Right forelimb (tissue), 1 donor: ENCODE measurements at regions not wholly inside any gene's neighbourhood (a gene's known extent, or its start where the extent isn't known, plus 50 kb on each side); places are given as distances from the start of the nearest gene placed in this dataset.
"Not testable (repeated sequence)": the region's sequence is repeated elsewhere in the genome, so short reads cannot be mapped to it uniquely, and the experiment has no call there.

Experiments used
- DNase-seq: peaks from one replicate; pipeline ENCODE4 v3.0.0-alpha.2; 2018

DNA sequence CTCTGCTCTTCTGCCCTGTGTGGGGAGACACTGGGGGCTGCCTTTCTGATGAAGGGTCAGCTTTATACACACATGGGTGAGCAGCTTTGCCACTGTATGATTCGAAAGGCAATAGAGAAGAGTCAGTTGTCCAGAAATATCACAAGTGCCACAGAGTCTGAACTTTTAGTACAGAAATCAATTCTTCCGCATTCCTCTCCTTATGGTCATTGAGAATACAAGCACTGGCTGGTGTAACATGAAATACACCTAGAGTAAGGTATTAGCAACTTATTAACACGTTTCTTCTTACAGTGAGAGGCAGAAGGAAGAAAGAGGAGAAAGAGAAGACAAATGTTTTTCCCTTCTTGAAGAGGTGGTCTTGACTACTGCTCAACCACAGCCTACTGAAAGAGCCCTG lies 579.2 kb downstream of the ZEB2 start:
- no peak for DNase-seq

DNA sequence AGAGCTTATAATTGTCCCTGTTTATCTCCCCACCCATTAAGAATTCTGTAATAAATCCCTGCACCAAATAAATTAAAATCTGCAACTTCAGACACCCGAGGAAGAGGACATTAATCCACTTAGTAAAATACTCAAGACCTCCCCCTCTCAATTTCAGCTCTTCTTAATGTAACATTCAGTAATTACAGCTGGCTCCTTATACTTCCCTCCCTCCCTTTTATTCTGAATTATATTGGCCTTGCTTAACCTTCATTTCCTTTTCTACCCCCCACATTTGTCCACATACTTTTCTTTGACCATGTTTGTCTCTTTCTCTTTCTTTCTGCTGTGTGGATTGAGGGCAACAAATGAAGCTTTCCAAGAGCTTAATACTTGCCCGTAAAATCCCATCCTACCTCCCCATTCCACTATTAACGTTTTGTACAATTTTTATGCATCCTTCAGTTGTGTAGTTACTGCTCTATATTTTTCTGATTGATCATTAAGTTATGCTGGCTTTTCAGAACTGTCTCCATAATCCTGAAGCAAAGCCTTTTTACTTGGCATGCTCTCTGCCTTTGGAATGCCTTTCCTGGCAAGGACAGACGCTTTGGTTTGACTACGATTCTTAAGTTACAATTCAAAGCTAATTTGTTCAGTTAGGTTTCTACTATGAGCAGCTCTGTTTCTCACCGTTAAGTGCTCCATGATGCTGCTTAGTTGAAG lies 580.1 kb downstream of the ZEB2 start:
- DNase-seq, result no peak

DNA sequence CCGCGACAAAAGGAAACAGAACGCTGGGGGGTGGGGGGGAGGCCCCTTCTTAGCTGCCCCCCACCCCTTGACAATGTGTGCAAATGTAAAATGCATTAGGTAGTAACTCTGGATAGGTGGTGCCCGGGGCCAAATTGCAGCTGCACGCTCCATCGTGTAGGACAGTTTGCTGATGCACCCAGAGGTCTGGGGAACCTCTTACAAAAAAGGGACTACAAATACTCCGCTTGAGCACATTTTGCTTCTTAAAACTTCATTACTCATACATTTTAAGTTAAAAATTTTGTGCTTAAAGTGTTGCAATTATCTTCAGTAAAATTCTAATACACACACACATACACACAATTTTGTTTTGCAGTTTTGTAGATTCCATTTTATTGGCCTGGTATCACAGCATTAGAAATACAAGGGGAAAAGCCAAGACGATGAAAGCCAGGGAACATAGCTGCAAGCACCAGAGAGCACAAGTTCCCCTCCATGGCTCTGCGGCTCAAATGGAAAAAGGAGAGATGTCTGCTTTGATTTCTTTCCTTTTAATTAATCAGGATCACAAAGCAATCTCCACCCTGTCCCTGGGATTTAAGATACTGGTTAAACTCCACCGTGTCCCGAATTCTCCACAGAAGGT lies 582.1 kb downstream of the ZEB2 start:
- DNase-seq, result peak; percentile 46

DNA sequence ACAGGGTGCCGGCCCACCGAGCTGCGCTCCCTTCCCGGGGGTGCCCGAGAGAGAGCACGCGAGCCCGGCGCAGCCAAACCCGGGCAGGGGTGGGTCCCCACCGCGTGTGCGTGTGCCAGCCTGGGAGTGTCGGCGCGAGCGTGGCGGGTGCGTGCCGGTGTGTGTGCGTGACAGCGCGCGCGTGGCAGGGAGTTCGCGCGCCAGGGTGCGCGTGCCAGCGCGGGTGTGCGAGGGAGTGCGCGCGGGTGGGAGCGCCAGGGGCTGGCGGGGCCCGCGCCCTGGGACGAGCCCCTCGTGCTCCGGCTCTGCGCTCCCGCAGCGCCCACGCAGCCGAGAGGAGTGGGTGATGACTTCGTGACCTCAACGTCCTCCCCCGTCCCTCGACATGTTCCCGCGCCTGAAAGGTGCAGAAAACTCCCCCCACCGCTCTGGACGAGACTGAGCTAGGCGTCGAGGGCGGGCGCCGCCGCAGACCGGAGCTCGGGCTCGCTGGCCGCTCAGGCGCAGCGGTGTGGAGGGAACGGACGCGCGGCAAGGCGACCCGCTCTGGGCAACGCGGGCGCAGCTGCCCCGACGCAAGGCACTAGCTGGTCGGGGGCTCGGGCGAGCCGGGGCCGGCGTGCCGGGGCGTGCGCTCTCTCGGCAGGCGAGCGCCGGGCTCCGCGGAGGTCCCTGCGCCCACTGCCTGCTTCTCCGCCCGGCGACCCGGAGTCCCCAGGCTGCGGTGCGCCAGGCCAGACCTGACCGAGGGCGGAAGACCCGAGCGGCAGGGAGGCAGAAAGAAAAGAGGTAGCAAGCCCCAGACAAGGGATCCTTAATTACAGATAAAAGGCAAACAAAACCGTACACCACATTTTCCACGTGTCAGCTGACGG lies 582.8 kb downstream of the ZEB2 start:
- DNase-seq, result peak; percentile 75

DNA sequence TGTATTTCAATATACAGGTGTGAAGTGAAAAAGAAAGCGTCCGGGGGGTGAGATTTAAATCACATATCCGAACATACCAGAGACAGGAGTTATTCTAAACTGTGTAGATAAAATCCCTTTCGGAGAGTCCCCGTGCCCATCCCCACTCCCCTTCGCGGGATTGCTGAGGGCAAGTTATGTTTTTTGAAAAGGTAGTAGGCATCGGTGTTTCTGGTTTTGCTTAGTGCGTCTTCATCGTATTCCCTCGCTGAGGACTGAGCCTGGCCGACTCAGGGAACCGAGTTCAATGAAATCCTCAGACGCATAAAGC lies 583.4 kb downstream of the ZEB2 start:
- DNase-seq, result no peak

- DNase-seq, result no peak
Measured at GRCh38 chr2:143935482-143935752, 584.5 kb downstream of the ZEB2 start.

GRCh38 chr2:143934626-143935481 lies 585.1 kb downstream of the ZEB2 start:
- no peak for DNase-seq

- no peak for DNase-seq
Measured at GRCh38 chr2:143933946-143934569, 585.9 kb downstream of the ZEB2 start.

DNA sequence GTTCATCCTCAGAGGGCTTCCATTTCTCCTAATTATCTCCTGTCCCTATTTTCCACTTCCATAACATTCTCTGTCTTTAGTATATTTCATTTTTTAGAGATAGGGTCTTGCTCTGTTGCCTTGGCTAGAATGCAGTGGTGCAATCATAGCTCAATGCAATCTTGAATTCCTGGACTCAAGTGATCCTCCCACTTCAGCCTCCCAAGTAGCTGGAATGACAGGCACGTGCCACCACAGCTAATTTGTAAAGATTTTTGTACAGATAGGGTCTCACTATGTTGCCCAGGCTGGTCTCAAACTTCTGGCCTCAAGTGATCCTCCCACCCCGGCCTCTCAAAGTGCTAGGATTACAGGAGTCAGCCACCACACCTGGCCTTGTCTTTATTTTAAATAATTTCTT lies 589.0 kb downstream of the ZEB2 start:
- no peak for DNase-seq

DNA sequence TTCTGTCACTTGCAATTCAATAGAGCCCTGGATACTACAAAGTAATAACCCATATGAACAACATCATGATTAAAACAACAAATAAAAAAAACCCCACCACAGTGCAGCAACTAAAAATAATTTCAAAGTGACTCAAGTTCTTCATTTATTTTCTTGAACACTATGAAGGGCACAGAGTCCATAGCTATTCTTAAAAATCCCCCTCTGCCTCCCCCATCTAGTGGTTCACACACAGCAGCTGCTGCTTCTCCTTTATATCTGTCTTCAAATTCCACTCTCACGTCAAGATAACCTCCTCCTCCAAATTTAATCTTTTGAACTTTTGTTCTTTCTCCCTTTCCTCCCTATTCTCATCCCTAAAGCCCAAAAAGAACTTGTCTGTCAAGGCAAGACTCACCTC lies 591.3 kb downstream of the ZEB2 start:
- no peak for DNase-seq

GRCh38 chr2:143928184-143928583 lies 591.7 kb downstream of the ZEB2 start:
- DNase-seq, result no peak

- no peak for DNase-seq
Measured at GRCh38 chr2:143926736-143927135, 593.2 kb downstream of the ZEB2 start.

GRCh38 chr2:143922261-143922830 lies 597.6 kb downstream of the ZEB2 start:
- DNase-seq, result not testable (repeated sequence)

GRCh38 chr2:143918465-143918989 lies 601.4 kb downstream of the ZEB2 start:
- DNase-seq, result no peak

DNA sequence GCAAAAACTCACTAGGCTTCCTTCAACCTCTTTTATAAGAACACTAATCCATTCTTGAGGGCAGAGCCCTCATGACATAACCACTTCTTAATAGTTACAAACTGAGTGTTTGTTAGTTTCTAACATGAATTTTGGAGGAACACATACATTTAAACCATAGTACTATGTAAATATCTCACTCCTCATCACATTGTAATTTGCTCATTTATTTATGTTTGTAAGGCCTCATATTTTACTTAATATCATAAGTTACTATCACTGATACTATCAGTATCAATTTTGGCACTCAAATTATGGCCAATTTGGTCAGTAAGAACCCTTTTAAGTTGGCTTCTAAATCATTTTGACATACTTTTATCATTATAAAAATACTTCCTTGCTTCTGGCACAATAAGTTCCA lies 603.1 kb downstream of the ZEB2 start:
- no peak for DNase-seq

DNA sequence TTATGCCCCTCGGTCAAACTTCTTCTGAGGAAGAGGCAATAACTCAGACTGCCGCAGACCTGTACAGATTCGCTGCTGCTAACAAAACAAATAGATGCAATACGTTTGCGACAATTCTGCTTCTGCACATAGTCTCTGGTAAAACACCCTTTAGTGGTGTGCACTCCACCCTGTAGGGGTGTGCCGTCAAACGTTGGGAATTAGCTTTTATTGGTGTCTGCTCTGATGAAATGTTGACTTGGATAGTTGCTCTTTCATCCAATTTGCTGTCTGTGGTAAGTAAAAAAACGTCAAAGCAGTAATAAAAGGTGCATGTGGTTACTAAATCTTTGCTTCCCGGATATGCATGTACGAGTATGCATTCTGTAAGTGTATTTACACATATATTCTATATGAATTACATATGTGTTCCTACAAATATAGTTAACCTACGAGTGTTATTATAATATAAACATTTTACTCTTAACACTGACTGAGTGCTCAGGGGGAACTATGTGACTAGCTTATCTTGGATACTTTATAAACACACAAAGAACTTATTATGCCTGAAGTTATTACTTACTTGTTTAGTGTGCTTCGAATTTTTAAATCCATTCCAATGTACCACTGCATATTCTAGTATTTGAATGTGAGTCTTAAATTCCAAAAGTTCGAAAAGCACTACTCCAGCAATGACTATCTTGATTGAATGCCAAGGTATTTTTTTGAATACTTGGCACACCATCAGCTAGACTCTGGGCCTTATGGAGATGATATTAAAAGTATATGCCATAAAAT lies 610.2 kb downstream of the ZEB2 start:
- no peak for DNase-seq

DNA sequence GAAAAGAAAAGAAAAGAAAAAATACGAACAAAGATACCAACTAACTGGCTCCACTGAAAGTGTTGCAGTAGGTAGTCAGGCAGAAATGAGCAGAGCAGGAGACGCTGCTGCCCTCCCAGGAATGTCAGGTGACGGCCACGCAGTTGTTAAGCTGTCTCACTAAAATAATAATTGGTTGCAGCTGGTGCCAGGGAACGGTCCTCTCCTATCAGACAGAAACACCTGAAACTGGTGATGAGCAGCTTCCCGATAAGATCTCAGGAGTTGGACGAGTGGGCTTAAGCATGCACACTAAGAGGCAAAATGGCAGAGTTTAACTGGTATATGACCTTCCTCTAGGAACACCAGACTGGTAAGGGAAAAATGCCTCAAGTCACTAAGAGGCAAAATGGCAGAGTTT lies 611.1 kb downstream of the ZEB2 start:
- no peak for DNase-seq

DNA sequence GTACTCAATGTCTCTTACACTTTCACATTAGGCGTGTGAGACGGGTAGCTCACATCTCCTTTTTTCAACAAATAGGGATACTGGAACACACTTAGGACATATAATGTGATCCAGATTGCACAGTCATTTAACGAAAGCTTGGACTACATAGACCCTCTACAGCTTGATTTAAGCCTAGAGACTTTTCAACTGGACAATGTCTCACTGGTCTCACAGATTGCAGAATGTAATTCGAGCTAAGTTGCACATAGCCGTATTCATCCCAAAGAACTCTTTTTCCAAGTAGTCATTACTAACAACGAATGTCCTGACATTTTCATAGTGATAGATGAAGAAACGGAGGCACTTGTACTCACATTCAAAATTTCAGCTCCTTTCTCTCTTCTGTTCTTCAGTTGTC lies 612.1 kb downstream of the ZEB2 start:
- DNase-seq, result no peak

DNA sequence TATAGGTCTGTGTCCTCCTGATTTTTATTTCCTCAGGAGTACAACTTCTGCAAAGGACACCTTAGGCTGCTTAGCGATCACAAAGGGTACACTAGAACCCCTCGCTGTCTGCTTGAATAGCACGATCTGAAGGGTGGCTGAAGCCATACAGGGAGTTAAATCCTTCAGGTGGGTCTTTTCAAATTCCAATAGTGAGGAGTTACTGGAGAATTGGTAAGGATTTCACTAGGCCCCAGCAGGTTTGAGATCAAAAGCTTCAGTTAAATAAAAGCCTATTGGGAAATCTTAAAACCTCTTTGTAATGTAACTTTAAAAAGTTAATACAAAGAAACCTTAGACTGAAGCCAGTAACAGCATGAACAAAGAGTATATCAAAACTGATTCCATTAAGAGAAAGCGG lies 613.1 kb downstream of the ZEB2 start:
- DNase-seq, result no peak

DNA sequence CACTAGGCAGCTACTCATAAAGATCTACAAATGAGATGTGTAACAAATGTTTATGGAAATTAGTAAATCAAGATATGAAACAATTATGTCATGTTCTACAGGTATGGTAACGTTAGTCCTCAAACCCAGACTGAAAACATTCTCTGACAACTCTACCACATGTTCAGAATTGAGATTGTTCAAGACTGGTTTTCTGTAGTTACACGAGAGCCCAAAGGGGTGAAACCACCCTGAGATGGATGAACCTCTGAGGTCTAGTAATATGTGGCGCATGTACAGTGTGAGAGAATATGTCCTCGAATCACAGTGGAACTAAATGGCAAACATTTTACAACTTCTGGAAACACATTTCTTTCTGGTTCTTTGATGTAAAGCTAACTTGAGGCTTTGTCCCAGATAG lies 614.3 kb downstream of the ZEB2 start:
- no peak for DNase-seq

DNA sequence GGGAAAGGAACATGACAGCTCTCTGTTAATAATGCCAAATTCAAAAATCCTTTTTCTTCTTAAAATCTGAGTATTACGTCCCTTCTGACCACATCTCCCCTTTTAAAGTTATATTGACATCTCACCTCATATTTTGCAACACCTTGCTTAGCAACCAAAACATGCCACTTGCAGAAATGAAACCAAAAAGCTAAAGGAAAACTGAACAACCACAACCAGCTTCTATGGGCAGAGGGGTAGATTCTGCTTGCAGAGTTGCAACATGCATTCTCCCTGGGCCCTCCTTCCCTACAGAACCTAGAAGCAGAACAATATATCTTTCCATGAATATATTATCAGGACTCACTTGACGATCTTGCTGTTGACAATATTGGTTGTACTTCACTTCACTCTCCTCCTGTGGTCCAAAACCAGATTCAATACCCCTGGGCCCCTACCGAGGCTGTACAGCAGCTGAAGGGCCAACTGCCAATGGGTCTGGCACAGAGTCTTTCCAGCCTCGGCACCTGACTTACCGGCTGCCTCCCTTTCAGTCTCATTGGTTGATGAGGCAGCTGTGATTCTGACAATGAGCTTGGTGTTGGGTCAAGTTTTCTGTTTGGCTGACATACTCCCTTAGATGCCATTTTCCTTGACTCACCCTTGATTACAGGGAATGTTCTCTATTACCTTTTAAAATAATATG lies 616.6 kb downstream of the ZEB2 start:
- DNase-seq, result no peak
